Right lobe of liver (tissue), 6 donors: ENCODE measurements at regions not wholly inside any gene's neighbourhood (a gene's known extent, or its start where the extent isn't known, plus 50 kb on each side); places are given as distances from the start of the nearest gene placed in this dataset.
A peak's percentile ranks its signal among the peaks of the same experiment; 100 is the strongest.

Experiments
- ATAC-seq, 4 donors: fragments of 200-7000 bp; cut with Tn5 transposase; one replicate each; pipeline ENCODE4 v1.9.1; 2020; ENCODE audit warnings: mild to moderate bottlenecking in 4 of 4, moderate library complexity in 4 of 4
- DNase-seq, 3 donors: peaks; one replicate each; pipeline ENCODE4 v3.0.0-alpha.2; 2020
- H3K27ac ChIP-seq, 3 donors: fragments of 200-600 bp; one replicate each; pipeline ENCODE4 v1.8.0; 2022
- H3K27me3 ChIP-seq, 2 donors: fragments of 200-600 bp; one replicate each; pipeline ENCODE4 v1.8.0; 2022
- H3K36me3 ChIP-seq, 4 donors: fragments of 200-600 bp; sonication (generic) in 1 of 4; one replicate each; pipeline versions ENCODE4 v1.5.1 to v1.8.0; 2017 to 2022; ENCODE audit warnings: control low read depth in 1 of 4
- H3K4me1 ChIP-seq, 4 donors: fragments of 200-600 bp; sonication (generic) in 1 of 4; one replicate each; pipeline versions ENCODE4 v1.5.1 to v1.8.0; 2017 to 2022; ENCODE audit warnings: control low read depth in 1 of 4
- H3K4me3 ChIP-seq, 3 donors: fragments of 200-600 bp; one replicate each; pipeline ENCODE4 v1.8.0; 2022
- H3K9me3 ChIP-seq, 4 donors: fragments of 200-600 bp; sonication (generic) in 1 of 4; one replicate each; pipeline versions ENCODE4 v1.5.1 to v1.8.0; 2017 to 2022; ENCODE audit warnings: control low read depth in 1 of 4
- CTCF ChIP-seq, 4 donors: fragments of 200-600 bp in 3 of 4; fragments of 450-650 bp in 1 of 4; IDR thresholded peaks; one replicate each; pipeline versions ENCODE4 v1.5.1 to v1.8.0; 2016 to 2022; ENCODE audit warnings: antibody characterized with exemption in 4 of 4, mild to moderate bottlenecking in 2 of 4
- POLR2A ChIP-seq: fragments of 450-650 bp; IDR thresholded peaks from one replicate; pipeline ENCODE4 v1.6.1; 2017; ENCODE audit warnings: antibody characterized with exemption, mild to moderate bottlenecking
- WGBS: methylation state at CpG from one replicate; pipeline ENCODE4 v1.1.6; 2018; ENCODE audit warnings: low coverage, low lambda C conversion rate; ENCODE audit not compliant: insufficient coverage; ENCODE audit errors: missing lambda C conversion rate; 5-methylcytosine and 5-hydroxymethylcytosine counted together
- intact Hi-C, 2 donors: fragments of 100-400 bp; cut with DNase I; formaldehyde crosslinking; loops; one replicate each; pipeline versions ENCODE4 v1.11.2 to v1.14.1; 2022
- donor health status: DM: no; HTN: yes; CAD: no.
- donor health status: DM: no; HTN: no; CAD: no.
- donor health status: DM: no; HTN: no; CAD: no.
- donor health status: DM: no; HTN: yes; CAD: no.
- donor health status: DM: no; HTN: yes; CAD: no.

- Histone ChIP-seq H3K4me3 (no peak overlapping the region), H3K27me3 (no peaks in the 10 kb centered on the region), H3K4me1 (no peaks in the 10 kb centered on the region), H3K27ac (no peak overlapping the region), H3K36me3 (no peaks in the 10 kb centered on the region), H3K9me3 (peaks cover 0 to 6% (median 0%) of the 10 kb centered on the region in 4 donors)
- TF ChIP-seq CTCF (IDR thresholded peaks at IDR 0.05) (no peak), POLR2A (no peak)
- intact Hi-C loops, result no loop called here
- DNase-seq (peak in 2 of 3 donors; percentile 17 to 24), ATAC-seq (no peak)
- 59% methylated on average over 8 of the region's 17 CpGs for WGBS
Observed at GRCh38 chr22:47366026-47366767, 603.7 kb downstream of the TBC1D22A start.

- Histone ChIP-seq H3K4me1 (no peaks in the 10 kb centered on the region), H3K4me3 (no peak overlapping the region), H3K27ac (no peak overlapping the region), H3K27me3 (no peaks in the 10 kb centered on the region), H3K9me3 (peaks cover 0 to 6% (median 0%) of the 10 kb centered on the region in 4 donors), H3K36me3 (no peaks in the 10 kb centered on the region)
- ATAC-seq (no peak), DNase-seq (no peak)
- intact Hi-C loops, result no loop called here
- WGBS, result 75% methylated on average over 3 of the region's 3 CpGs
- TF ChIP-seq CTCF (IDR thresholded peaks at IDR 0.05) (no peak), POLR2A (no peak)
Observed at GRCh38 chr22:47361247-47361646, 598.8 kb downstream of the TBC1D22A start.

GRCh38 chr22:47357493-47357892 lies 595.0 kb downstream of the TBC1D22A start:
- H3K4me1 ChIP-seq, result no peaks in the 10 kb centered on the region
- no peak overlapping the region for H3K4me3 ChIP-seq
- H3K27ac ChIP-seq, result no peak overlapping the region
- WGBS, result 80% methylated on average over 4 of the region's 10 CpGs
- DNase-seq, result peak in 1 of 3 donors; percentile 14
- peaks cover 0 to 4% (median 0%) of the 10 kb centered on the region in 4 donors for H3K9me3 ChIP-seq
- intact Hi-C loops, result no loop called here
- no peak for TF ChIP-seq POLR2A
- no peak for TF ChIP-seq CTCF (IDR thresholded peaks at IDR 0.05)
- H3K36me3 ChIP-seq, result no peaks in the 10 kb centered on the region
- no peak for ATAC-seq
- H3K27me3 ChIP-seq, result no peaks in the 10 kb centered on the region

- intact Hi-C loops, result no loop called here
- DNase-seq, result no peak
Observed at GRCh38 chr22:47357086-47357485, 594.6 kb downstream of the TBC1D22A start.

More at GRCh38 chr22:47357086-47357485, 594.6 kb downstream of the TBC1D22A start:
- no peak overlapping the region for H3K4me3 ChIP-seq
- no peaks in the 10 kb centered on the region for H3K9me3 ChIP-seq
- no peaks in the 10 kb centered on the region for H3K27me3 ChIP-seq
- H3K36me3 ChIP-seq, result no peaks in the 10 kb centered on the region
- TF ChIP-seq POLR2A, result no peak
- TF ChIP-seq CTCF (IDR thresholded peaks at IDR 0.05), result no peak
- H3K27ac ChIP-seq, result no peak overlapping the region
- 60% methylated on average over 1 of the region's 7 CpGs for WGBS
- no peaks in the 10 kb centered on the region for H3K4me1 ChIP-seq
- ATAC-seq, result no peak
